ENCODE measurements at regions not wholly inside any gene's neighbourhood (a gene's known extent, or its start where the extent isn't known, plus 50 kb on each side); places are given as distances from the start of the nearest gene placed in this dataset.

GRCh38 chr22:49564054-49564453 lies 263.6 kb downstream of the BRD1 start:
- no peak overlapping the region for H3K4me2 ChIP-seq (ENCODE audit: low read depth, low read length)
- peaks cover 45% of the 10 kb centered on the region for H3K9me3 ChIP-seq (ENCODE audit: control insufficient read depth, insufficient read depth, low read length)
- DNase-seq (no peak), ATAC-seq (ENCODE audit: low read depth) (no peak)
- TF ChIP-seq MAFK (IDR thresholded peaks at IDR 0.05; ENCODE audit: low read depth, low read length) (no peak), RFX5 (IDR thresholded peaks at IDR 0.05; ENCODE audit: low read depth, low read length) (no peak), BHLHE40 (IDR thresholded peaks at IDR 0.05; ENCODE audit: low read depth, low read length) (no peak), FOS (IDR thresholded peaks at IDR 0.05; ENCODE audit: low read depth, low read length) (no peak), CTCF (conservative IDR thresholded peaks at IDR 0.05; ENCODE audit: low read depth, low read length) (no peak), USF2 (IDR thresholded peaks at IDR 0.05; ENCODE audit: low read depth, low read length) (no peak), CEBPB (IDR thresholded peaks at IDR 0.05; ENCODE audit: low read depth, low read length) (no peak), ELK1 (IDR thresholded peaks at IDR 0.05; ENCODE audit: borderline replicate concordance, low read depth, low read length) (no peak)
- no peak overlapping the region for H3K14ac ChIP-seq (replicated peaks; ENCODE audit: low read depth, low read length)
- H2BK120ac ChIP-seq (ENCODE audit: low read depth, low read length): no peak overlapping the region
- no peaks in the 10 kb centered on the region for H4K20me1 ChIP-seq (ENCODE audit: insufficient read depth, low read length)
- ChIA-PET POLR2A (ENCODE audit: unreplicated experiment) (no interaction called here), CTCF (no interaction called here)
- no TSS peak for BruUV-seq (replicated peaks)
- H3K27ac ChIP-seq (ENCODE audit: insufficient read depth, low read length): no peak overlapping the region
- dilution Hi-C loops (cut with HindIII; ENCODE audit: low sequenced_read_pairs, unreplicated experiment): no loop called here
- H3K23ac ChIP-seq (ENCODE audit: low read depth, low read length): no peak overlapping the region
- H2AK5ac ChIP-seq (ENCODE audit: low read depth, low read length): no peak overlapping the region
- no peaks in the 10 kb centered on the region for H3K4me1 ChIP-seq (ENCODE audit: control insufficient read depth, insufficient read depth, low read length)
- WGBS, 2 experiments (ENCODE audit: extremely low coverage in 2 of 2, insufficient read length in 1 of 2): 67% methylated on average over 4 of the region's 5 CpGs; no CpG with 5 or more reads in 1 of the 2 experiments
- no peak overlapping the region for H2BK20ac ChIP-seq (ENCODE audit: low read depth, low read length)
- intact Hi-C loops (cut with micrococcal nuclease): no loop called here
- H2AFZ ChIP-seq (replicated peaks; ENCODE audit: low read length, poor library complexity): no peak overlapping the region
- no peak overlapping the region for H2BK15ac ChIP-seq (ENCODE audit: low read depth, low read length)
- H3K18ac ChIP-seq (ENCODE audit: low read depth, low read length): no peak overlapping the region
- H3K9ac ChIP-seq (ENCODE audit: low read depth, low read length): no peak overlapping the region
- H4K91ac ChIP-seq (ENCODE audit: insufficient read depth, low read depth, low read length): no peak overlapping the region
- no peak overlapping the region for H3K4me3 ChIP-seq (ENCODE audit: insufficient read depth, low read depth, low read length)
- H3K36me3 ChIP-seq (ENCODE audit: control insufficient read depth, insufficient read depth, low read length): no peaks in the 10 kb centered on the region
- H2BK5ac ChIP-seq (ENCODE audit: low read depth, low read length, poor library complexity, severe bottlenecking): no peak overlapping the region
- H3K9me1 ChIP-seq (ENCODE audit: insufficient read depth, low read length): no peaks in the 10 kb centered on the region
- in situ Hi-C loops (cut with MboI; ENCODE audit: low sequenced_read_pairs): no loop called here
- no peak overlapping the region for H4K8ac ChIP-seq (ENCODE audit: low read depth in 2 of 2, low read length in 2 of 2)
- H3K79me1 ChIP-seq (ENCODE audit: low read depth in 1 of 2, low read length in 2 of 2): no peaks in the 10 kb centered on the region
- H3K27me3 ChIP-seq (ENCODE audit: control insufficient read depth, insufficient read depth, low read length): no peaks in the 10 kb centered on the region
- no peak overlapping the region for H3K56ac ChIP-seq (ENCODE audit: extremely low read depth, insufficient read depth, low read length)
- H3K4ac ChIP-seq (ENCODE audit: low read depth, low read length): no peak overlapping the region
- H2AK9ac ChIP-seq (replicated peaks; ENCODE audit: low read depth, low read length, poor library complexity): no peak overlapping the region
- H4K5ac ChIP-seq (ENCODE audit: low read depth, low read length): no peak overlapping the region

Data from IMR-90 (cell line).